ENCODE measurements at regions not wholly inside any gene's neighbourhood (a gene's known extent, or its start where the extent isn't known, plus 50 kb on each side); places are given as distances from the start of the nearest gene placed in this dataset.

- no peak for TF ChIP-seq EP300 (IDR thresholded peaks at IDR 0.05; ENCODE audit: low read depth)
- TF ChIP-seq, protein P1, sequence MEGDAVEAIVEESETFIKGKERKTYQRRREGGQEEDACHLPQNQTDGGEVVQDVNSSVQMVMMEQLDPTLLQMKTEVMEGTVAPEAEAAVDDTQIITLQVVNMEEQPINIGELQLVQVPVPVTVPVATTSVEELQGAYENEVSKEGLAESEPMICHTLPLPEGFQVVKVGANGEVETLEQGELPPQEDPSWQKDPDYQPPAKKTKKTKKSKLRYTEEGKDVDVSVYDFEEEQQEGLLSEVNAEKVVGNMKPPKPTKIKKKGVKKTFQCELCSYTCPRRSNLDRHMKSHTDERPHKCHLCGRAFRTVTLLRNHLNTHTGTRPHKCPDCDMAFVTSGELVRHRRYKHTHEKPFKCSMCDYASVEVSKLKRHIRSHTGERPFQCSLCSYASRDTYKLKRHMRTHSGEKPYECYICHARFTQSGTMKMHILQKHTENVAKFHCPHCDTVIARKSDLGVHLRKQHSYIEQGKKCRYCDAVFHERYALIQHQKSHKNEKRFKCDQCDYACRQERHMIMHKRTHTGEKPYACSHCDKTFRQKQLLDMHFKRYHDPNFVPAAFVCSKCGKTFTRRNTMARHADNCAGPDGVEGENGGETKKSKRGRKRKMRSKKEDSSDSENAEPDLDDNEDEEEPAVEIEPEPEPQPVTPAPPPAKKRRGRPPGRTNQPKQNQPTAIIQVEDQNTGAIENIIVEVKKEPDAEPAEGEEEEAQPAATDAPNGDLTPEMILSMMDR (IDR thresholded peaks at IDR 0.05), result no peak
Measured at GRCh38 chr15:31159837-31160236, 58.3 kb upstream of the TRPM1 start.

All from transverse colon (tissue), 3 donors.